ENCODE measurements at regions not wholly inside any gene's neighbourhood (a gene's known extent, or its start where the extent isn't known, plus 50 kb on each side); places are given as distances from the start of the nearest gene placed in this dataset.
"Not testable (repeated sequence)": the region's sequence is repeated elsewhere in the genome, so short reads cannot be mapped to it uniquely, and the experiment has no call there.

- TF ChIP-seq ARID4B (CRISPR knock-in tag; IDR thresholded peaks at IDR 0.05; ENCODE audit: borderline replicate concordance), result no peak
Measured at GRCh38 chr7:63065684-63066083, 933.0 kb upstream of the ZNF722 start (continued).

DNA sequence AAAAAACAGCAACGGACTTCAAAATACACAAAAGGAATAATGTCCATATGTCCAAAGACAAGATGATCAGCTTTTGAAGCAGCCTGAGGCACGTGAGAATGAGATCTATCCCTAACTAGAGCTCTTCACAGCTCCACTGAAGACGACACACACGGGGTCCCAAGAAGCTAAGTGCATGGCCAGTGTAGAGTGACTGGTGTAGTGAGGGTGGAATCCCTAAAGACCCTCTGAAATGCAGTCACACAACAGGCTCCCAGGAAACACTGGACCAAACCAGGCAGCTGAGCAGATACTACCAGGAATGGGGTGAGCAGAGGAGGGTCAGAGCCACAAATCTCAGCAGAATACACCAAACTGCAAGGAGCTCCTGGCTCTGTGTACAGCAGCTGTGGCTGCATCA lies 932.4 kb upstream of the ZNF722 start:
- H3K27me3 Mint-ChIP-seq (ENCODE audit: low read depth); DNase-seq (ENCODE audit: low spot score); H3K4me3 Mint-ChIP-seq; POLR2A ChIA-PET; CTCF ChIA-PET; H3K27ac Mint-ChIP-seq; ATAC-seq; H3K4me1 Mint-ChIP-seq: not testable (repeated sequence)
- Mint-ChIP-seq H3K9me3 (peaks cover 61% of the 10 kb centered on the region), H3K36me3 (peaks cover 59% of the 10 kb centered on the region)

DNA sequence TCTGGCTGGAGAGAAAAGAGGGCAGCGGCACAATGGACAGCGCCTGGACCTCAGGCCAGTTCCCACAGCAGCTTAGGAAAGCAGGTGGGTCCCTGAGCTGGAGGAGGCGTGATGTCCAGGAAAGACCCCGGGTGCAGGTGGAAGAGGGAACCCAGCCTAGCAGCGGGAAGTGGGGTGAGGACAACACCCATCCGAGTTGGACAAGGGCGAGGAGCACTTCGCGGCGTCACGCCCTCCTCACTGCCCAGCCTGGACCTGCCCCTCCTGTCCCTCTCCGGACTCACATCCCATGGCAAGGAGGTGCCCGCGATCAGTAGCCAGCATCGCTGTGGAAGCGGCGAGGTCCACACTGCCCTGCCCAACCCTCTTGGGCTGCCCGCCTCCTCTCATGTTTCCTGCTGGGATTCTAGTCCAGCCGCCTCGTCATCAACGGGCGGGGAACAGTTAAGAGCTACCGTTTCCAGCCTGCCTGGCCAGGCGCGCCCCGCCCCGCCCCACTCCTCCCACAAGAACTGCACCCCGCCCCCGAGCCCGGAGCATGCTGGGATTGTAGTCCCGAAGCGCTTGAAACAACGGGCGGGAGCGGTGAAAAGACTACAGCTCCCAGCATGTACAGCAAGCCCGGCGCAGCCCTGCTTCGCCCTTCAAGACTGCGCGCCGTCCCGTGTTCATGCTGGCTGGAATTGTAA lies 930.6 kb upstream of the ZNF722 start:
- Mint-ChIP-seq H3K27me3 (ENCODE audit: low read depth) (peaks cover 4% of the 10 kb centered on the region; the same call in 1 of the 2 replicates), H3K9me3 (peaks cover 60% of the 10 kb centered on the region)
- no peak for ATAC-seq

DNA sequence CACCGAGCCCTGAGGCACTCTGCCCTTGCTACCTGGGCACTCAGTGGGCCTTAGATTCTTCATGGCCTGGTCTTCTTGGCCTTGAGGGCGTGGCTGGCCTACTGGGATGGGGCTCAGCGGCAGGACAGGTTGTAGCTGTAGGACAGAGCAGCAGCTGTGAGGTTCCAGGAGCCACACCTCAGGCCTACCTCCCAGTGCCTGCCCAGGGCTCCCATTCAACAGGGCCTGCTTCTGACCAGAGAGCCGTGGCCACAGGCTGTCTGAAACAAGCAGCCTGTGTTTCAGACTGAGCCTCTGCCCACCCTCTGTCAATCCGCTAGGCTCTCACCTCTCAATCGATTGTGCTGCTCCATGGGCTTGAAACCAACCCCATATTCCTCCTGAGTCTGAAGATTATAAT lies 928.0 kb upstream of the ZNF722 start:
- no peak for DNase-seq (ENCODE audit: low spot score)
- H3K27me3 Mint-ChIP-seq (ENCODE audit: low read depth), result peaks cover 11% of the 10 kb centered on the region
- H3K36me3 Mint-ChIP-seq, result peaks cover 76% of the 10 kb centered on the region
- ChIA-PET POLR2A (no interaction called here), CTCF (no interaction called here)
- peaks cover 71% of the 10 kb centered on the region for H3K9me3 Mint-ChIP-seq
- ATAC-seq, result no peak
- H3K4me3 Mint-ChIP-seq, result no peak overlapping the region
- no peak overlapping the region for H3K27ac Mint-ChIP-seq
- TF ChIP-seq RELA (CRISPR knock-in tag; IDR thresholded peaks at IDR 0.05; ENCODE audit: borderline replicate concordance), result no peak
- TF ChIP-seq, protein P1, sequence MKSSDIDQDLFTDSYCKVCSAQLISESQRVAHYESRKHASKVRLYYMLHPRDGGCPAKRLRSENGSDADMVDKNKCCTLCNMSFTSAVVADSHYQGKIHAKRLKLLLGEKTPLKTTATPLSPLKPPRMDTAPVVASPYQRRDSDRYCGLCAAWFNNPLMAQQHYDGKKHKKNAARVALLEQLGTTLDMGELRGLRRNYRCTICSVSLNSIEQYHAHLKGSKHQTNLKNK (CRISPR knock-in tag; IDR thresholded peaks at IDR 0.05), result no peak
- H3K4me1 Mint-ChIP-seq, result no peaks in the 10 kb centered on the region

More for the DNA sequence above, 930.6 kb upstream of the ZNF722 start:
- TF ChIP-seq NR3C1 (CRISPR knock-in tag; conservative IDR thresholded peaks at IDR 0.05; ENCODE audit: low read depth) (no peak), MAX (CRISPR knock-in tag; IDR thresholded peaks at IDR 0.05) (no peak), GTF2I (CRISPR knock-in tag; conservative IDR thresholded peaks at IDR 0.05) (no peak), ZNF671 (CRISPR knock-in tag; IDR thresholded peaks at IDR 0.05) (no peak), ZNF219 (CRISPR knock-in tag; IDR thresholded peaks at IDR 0.05; ENCODE audit: borderline replicate concordance) (no peak), FOXP1 (CRISPR knock-in tag; IDR thresholded peaks at IDR 0.05; ENCODE audit: borderline replicate concordance) (no peak), NFE2L1 (CRISPR knock-in tag; IDR thresholded peaks at IDR 0.05) (no peak), MYBL2 (CRISPR knock-in tag; IDR thresholded peaks at IDR 0.05) (no peak), SOX15 (CRISPR knock-in tag; IDR thresholded peaks at IDR 0.05) (no peak)
- TF ChIP-seq, protein P2, sequence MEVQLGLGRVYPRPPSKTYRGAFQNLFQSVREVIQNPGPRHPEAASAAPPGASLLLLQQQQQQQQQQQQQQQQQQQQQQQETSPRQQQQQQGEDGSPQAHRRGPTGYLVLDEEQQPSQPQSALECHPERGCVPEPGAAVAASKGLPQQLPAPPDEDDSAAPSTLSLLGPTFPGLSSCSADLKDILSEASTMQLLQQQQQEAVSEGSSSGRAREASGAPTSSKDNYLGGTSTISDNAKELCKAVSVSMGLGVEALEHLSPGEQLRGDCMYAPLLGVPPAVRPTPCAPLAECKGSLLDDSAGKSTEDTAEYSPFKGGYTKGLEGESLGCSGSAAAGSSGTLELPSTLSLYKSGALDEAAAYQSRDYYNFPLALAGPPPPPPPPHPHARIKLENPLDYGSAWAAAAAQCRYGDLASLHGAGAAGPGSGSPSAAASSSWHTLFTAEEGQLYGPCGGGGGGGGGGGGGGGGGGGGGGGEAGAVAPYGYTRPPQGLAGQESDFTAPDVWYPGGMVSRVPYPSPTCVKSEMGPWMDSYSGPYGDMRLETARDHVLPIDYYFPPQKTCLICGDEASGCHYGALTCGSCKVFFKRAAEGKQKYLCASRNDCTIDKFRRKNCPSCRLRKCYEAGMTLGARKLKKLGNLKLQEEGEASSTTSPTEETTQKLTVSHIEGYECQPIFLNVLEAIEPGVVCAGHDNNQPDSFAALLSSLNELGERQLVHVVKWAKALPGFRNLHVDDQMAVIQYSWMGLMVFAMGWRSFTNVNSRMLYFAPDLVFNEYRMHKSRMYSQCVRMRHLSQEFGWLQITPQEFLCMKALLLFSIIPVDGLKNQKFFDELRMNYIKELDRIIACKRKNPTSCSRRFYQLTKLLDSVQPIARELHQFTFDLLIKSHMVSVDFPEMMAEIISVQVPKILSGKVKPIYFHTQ (CRISPR knock-in tag; IDR thresholded peaks at IDR 0.05), result no peak
- H3K4me3 Mint-ChIP-seq, result no peak overlapping the region
- no peak for DNase-seq (ENCODE audit: low spot score)
- H3K36me3 Mint-ChIP-seq, result peaks cover 66% of the 10 kb centered on the region
- H3K27ac Mint-ChIP-seq, result no peak overlapping the region
- POLR2A ChIA-PET, result no interaction called here
- CTCF ChIA-PET, result no interaction called here
- H3K4me1 Mint-ChIP-seq, result no peaks in the 10 kb centered on the region

All from WTC11 (cell line).